Activated CD8-positive, alpha-beta T cell treated with anti-CD3 and anti-CD28 coated beads for 36 hours (primary cell): ENCODE measurements at regions not wholly inside any gene's neighbourhood (a gene's known extent, or its start where the extent isn't known, plus 50 kb on each side); places are given as distances from the start of the nearest gene placed in this dataset.

ENCODE experiments used
- ATAC-seq: fragments of 200-7000 bp; cut with Tn5 transposase; one replicate; pipeline ENCODE4 v1.10.0; 2021; ENCODE audit warnings: mild to moderate bottlenecking, moderate library complexity
- CTCF ChIA-PET: fragments of 350-600 bp; sonication (Branson Sonifier 250); formaldehyde crosslinking; loops from one replicate; lab custom pipeline; 2021; ENCODE audit warnings: antibody characterized with exemption; lab: Charles Lee
- POLR2A ChIA-PET: fragments of 350-600 bp; sonication (Branson Sonifier 250); formaldehyde crosslinking; loops from one replicate; lab custom pipeline; 2021; ENCODE audit warnings: antibody characterized with exemption; lab: Charles Lee
- DNase-seq: peaks from one replicate; pipeline ENCODE4 v3.0.0-alpha.2; 2020
- H3K27ac Mint-ChIP-seq: one replicate; pipeline ENCODE4 v1.8.0; 2021; ENCODE audit warnings: mild to moderate bottlenecking, mixed read lengths
- H3K27me3 Mint-ChIP-seq: one replicate; pipeline ENCODE4 v1.8.0; 2021; ENCODE audit warnings: mixed read lengths
- H3K36me3 Mint-ChIP-seq: one replicate; pipeline ENCODE4 v1.8.0; 2021; ENCODE audit warnings: low read depth, mixed read lengths
- H3K4me1 Mint-ChIP-seq: one replicate; pipeline ENCODE4 v1.8.0; 2021; ENCODE audit warnings: low read depth, mixed read lengths
- H3K4me3 Mint-ChIP-seq: one replicate; pipeline ENCODE4 v1.8.0; 2021; ENCODE audit warnings: mild to moderate bottlenecking, moderate library complexity, mixed read lengths
- H3K9me3 Mint-ChIP-seq: one replicate; pipeline ENCODE4 v1.8.0; 2021; ENCODE audit warnings: mixed read lengths
- CTCF ChIP-seq: fragments of 200-600 bp; IDR thresholded peaks from one replicate; pipeline ENCODE4 v1.8.0; 2022; ENCODE audit warnings: antibody characterized with exemption, mild to moderate bottlenecking
- intact Hi-C: fragments of 100-400 bp; cut with micrococcal nuclease; formaldehyde crosslinking; loops from one replicate; pipeline ENCODE4 v1.10.0; 2022

GRCh38 chr2:140027320-140027719 lies 1247.1 kb upstream of the NXPH2 start:
- DNase-seq (no peak), ATAC-seq (no peak)
- CTCF ChIA-PET: no interaction called here
- intact Hi-C loops: no loop called here
- Mint-ChIP-seq H3K4me3 (no peak overlapping the region), H3K27me3 (no peaks in the 10 kb centered on the region), H3K27ac (no peak overlapping the region), H3K4me1 (no peaks in the 10 kb centered on the region), H3K36me3 (no peaks in the 10 kb centered on the region), H3K9me3 (peaks cover 6% of the 10 kb centered on the region)
- TF ChIP-seq CTCF: no peak
- POLR2A ChIA-PET: no interaction called here

- no peaks in the 10 kb centered on the region for H3K27me3 Mint-ChIP-seq
- intact Hi-C loops: no loop called here
- POLR2A ChIA-PET: no interaction called here
Measured at GRCh38 chr2:140023291-140023690, 1243.1 kb upstream of the NXPH2 start.

GRCh38 chr2:140018541-140018940 lies 1238.4 kb upstream of the NXPH2 start:
- TF ChIP-seq CTCF: no peak
- ChIA-PET CTCF (no interaction called here), POLR2A (no interaction called here)
- peaks cover 8% of the 10 kb centered on the region for H3K9me3 Mint-ChIP-seq
- H3K36me3 Mint-ChIP-seq: no peaks in the 10 kb centered on the region
- no peak for ATAC-seq
- no peak for DNase-seq
- H3K4me1 Mint-ChIP-seq: no peaks in the 10 kb centered on the region
- no peak overlapping the region for H3K4me3 Mint-ChIP-seq
- intact Hi-C loops: no loop called here
- no peak overlapping the region for H3K27ac Mint-ChIP-seq
- H3K27me3 Mint-ChIP-seq: no peaks in the 10 kb centered on the region

More at GRCh38 chr2:140023291-140023690, 1243.1 kb upstream of the NXPH2 start:
- no peak overlapping the region for H3K4me3 Mint-ChIP-seq
- no peak for TF ChIP-seq CTCF
- H3K4me1 Mint-ChIP-seq: no peaks in the 10 kb centered on the region
- ATAC-seq (no peak), DNase-seq (no peak)
- no peaks in the 10 kb centered on the region for H3K36me3 Mint-ChIP-seq
- H3K27ac Mint-ChIP-seq: no peak overlapping the region
- CTCF ChIA-PET: no interaction called here
- peaks cover 7% of the 10 kb centered on the region for H3K9me3 Mint-ChIP-seq

- ATAC-seq (no peak), DNase-seq (no peak)
- H3K27me3 Mint-ChIP-seq: no peaks in the 10 kb centered on the region
- ChIA-PET POLR2A (no interaction called here), CTCF (no interaction called here)
- no peaks in the 10 kb centered on the region for H3K4me1 Mint-ChIP-seq
- TF ChIP-seq CTCF: no peak
- intact Hi-C loops: no loop called here
- H3K9me3 Mint-ChIP-seq: peaks cover 8% of the 10 kb centered on the region
- no peak overlapping the region for H3K4me3 Mint-ChIP-seq
- H3K27ac Mint-ChIP-seq: no peak overlapping the region
- H3K36me3 Mint-ChIP-seq: no peaks in the 10 kb centered on the region
Measured at GRCh38 chr2:140014204-140014546, 1234.0 kb upstream of the NXPH2 start.

- TF ChIP-seq CTCF: no peak
- POLR2A ChIA-PET: no interaction called here
- no peaks in the 10 kb centered on the region for H3K27me3 Mint-ChIP-seq
- peaks cover 8% of the 10 kb centered on the region for H3K9me3 Mint-ChIP-seq
- H3K4me3 Mint-ChIP-seq: no peak overlapping the region
- CTCF ChIA-PET: no interaction called here
- no peak for ATAC-seq
- DNase-seq: no peak
- no peak overlapping the region for H3K27ac Mint-ChIP-seq
- intact Hi-C loops: no loop called here
- no peaks in the 10 kb centered on the region for H3K36me3 Mint-ChIP-seq
- no peaks in the 10 kb centered on the region for H3K4me1 Mint-ChIP-seq
Measured at GRCh38 chr2:140013545-140014203, 1233.5 kb upstream of the NXPH2 start.
